ENCODE measurements at regions not wholly inside any gene's neighbourhood (a gene's known extent, or its start where the extent isn't known, plus 50 kb on each side); places are given as distances from the start of the nearest gene placed in this dataset.

DNA sequence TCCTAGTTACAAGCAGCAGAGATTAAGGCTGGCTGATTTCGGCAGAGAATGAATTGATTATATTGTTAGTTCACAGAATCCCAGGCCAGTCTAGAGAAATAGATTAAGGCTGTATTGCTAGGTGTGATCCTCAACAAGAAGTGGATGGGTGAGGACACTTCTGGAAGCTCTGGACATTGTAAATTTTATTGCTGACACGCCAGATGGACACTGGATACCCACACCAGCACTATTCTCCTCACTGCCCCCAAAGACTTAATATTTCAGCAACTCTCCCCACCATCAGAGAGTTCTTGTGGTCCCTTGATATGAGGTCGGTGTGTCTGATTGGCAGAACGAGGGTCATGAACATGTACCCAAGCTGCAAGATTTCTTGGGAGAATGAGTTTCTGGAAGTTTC lies 171.6 kb upstream of the EGFLAM start:
- TF ChIP-seq, protein P1, sequence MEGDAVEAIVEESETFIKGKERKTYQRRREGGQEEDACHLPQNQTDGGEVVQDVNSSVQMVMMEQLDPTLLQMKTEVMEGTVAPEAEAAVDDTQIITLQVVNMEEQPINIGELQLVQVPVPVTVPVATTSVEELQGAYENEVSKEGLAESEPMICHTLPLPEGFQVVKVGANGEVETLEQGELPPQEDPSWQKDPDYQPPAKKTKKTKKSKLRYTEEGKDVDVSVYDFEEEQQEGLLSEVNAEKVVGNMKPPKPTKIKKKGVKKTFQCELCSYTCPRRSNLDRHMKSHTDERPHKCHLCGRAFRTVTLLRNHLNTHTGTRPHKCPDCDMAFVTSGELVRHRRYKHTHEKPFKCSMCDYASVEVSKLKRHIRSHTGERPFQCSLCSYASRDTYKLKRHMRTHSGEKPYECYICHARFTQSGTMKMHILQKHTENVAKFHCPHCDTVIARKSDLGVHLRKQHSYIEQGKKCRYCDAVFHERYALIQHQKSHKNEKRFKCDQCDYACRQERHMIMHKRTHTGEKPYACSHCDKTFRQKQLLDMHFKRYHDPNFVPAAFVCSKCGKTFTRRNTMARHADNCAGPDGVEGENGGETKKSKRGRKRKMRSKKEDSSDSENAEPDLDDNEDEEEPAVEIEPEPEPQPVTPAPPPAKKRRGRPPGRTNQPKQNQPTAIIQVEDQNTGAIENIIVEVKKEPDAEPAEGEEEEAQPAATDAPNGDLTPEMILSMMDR (IDR thresholded peaks at IDR 0.05; ENCODE audit: low read depth, low read length): no peak
- TF ChIP-seq POLR2A (IDR thresholded peaks at IDR 0.05; ENCODE audit: extremely low read depth, insufficient read length): no peak
- TF ChIP-seq, protein P2, sequence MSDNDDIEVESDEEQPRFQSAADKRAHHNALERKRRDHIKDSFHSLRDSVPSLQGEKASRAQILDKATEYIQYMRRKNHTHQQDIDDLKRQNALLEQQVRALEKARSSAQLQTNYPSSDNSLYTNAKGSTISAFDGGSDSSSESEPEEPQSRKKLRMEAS (IDR thresholded peaks at IDR 0.05; ENCODE audit: low read depth, low read length): no peak
- no peak for TF ChIP-seq MYC (IDR thresholded peaks at IDR 0.05; ENCODE audit: low read depth, low read length)
